ENCODE measurements at regions not wholly inside any gene's neighbourhood (a gene's known extent, or its start where the extent isn't known, plus 50 kb on each side); places are given as distances from the start of the nearest gene placed in this dataset.
"Not testable (repeated sequence)": the region's sequence is repeated elsewhere in the genome, so short reads cannot be mapped to it uniquely, and the experiment has no call there.

- not testable (repeated sequence) for DNase-seq
Observed at GRCh38 chr18:14188751-14189406, 56.6 kb upstream of the ZNF519 start.

All from activated naive CD4-positive, alpha-beta T cell treated with anti-CD3 and anti-CD28 coated beads, Interleukin-2, amount 50 U/mL, for 16 hours (primary cell).